Esophagus muscularis mucosa (tissue), 4 donors: ENCODE measurements at regions not wholly inside any gene's neighbourhood (a gene's known extent, or its start where the extent isn't known, plus 50 kb on each side); places are given as distances from the start of the nearest gene placed in this dataset.

Experiments used
- CTCF ChIP-seq, 3 experiments: fragments of 200-600 bp in 2 of 3; fragments of 450-650 bp in 1 of 3; sonication (generic) in 2 of 3; IDR thresholded peaks; one replicate each; pipeline ENCODE4 v1.5.1; 2017 to 2019; ENCODE audit warnings: antibody characterized with exemption in 3 of 3, mild to moderate bottlenecking in 2 of 3, moderate library complexity in 1 of 3
- EP300 ChIP-seq: sonication (generic); formaldehyde crosslinking; IDR thresholded peaks from one replicate; pipeline ENCODE4 v1.6.1; 2017; ENCODE audit warnings: antibody characterized with exemption
- POLR2A ChIP-seq: fragments of 450-650 bp; IDR thresholded peaks from one replicate; pipeline ENCODE4 v1.6.1; 2017; ENCODE audit warnings: antibody characterized with exemption, moderate library complexity, mild to moderate bottlenecking, low read depth

GRCh38 chr1:177857285-177857684 lies 112.6 kb downstream of the SEC16B start:
- TF ChIP-seq EP300 (no peak), POLR2A (no peak), CTCF (IDR thresholded peaks at IDR 0.05) (no peak)
